A673 (cell line): ENCODE measurements at regions not wholly inside any gene's neighbourhood (a gene's known extent, or its start where the extent isn't known, plus 50 kb on each side); places are given as distances from the start of the nearest gene placed in this dataset.

Experiments
- CTCF ChIP-seq: fragments of 300-800, 200-600 bp; sonication (generic); conservative IDR thresholded peaks from 2 replicates; pipeline ENCODE4 v1.5.1; 2017; ENCODE audit warnings: low read depth, mild to moderate bottlenecking, antibody characterized with exemption, low read length, moderate library complexity, mixed read lengths
- EZH2 ChIP-seq: fragments of 200-600 bp; sonication (generic); IDR thresholded peaks from 2 replicates; pipeline ENCODE4 v1.6.1; 2017; ENCODE audit warnings: borderline replicate concordance, low read depth, mild to moderate bottlenecking, mixed read lengths, antibody characterized with exemption, low read length; ENCODE audit not compliant: poor library complexity, severe bottlenecking

- TF ChIP-seq CTCF (no peak), EZH2 (no peak)
Observed at GRCh38 chr13:104297075-104297474, 1230.9 kb upstream of the SLC10A2 start.
